ENCODE measurements at regions not wholly inside any gene's neighbourhood (a gene's known extent, or its start where the extent isn't known, plus 50 kb on each side); places are given as distances from the start of the nearest gene placed in this dataset.
A peak's percentile ranks its signal among the peaks of the same experiment; 100 is the strongest.

DNA sequence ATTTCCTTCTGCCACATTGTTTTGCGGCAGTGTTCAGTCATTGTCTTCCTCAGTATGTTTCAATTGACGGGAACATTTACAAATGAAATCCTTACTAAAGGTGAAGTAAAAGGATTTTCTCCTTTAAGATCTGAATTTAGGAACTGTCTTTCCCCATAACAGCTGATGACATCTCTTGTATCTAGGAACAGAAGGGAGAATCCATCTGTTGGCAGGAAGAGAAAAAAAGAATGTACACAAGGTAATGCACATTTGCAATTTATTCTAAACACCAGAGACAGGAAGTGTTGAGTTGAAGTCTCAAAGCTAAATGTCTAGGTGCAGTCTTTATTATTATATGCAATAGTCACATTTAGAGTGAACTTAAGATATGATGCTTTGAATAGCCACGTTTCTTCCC, 334.5 kb downstream of the HDGFL1 start:
- Histone ChIP-seq H3K9me3 (ENCODE audit: insufficient read depth, low read depth, low read length) (no peaks in the 10 kb centered on the region), H3K4me1 (ENCODE audit: insufficient read depth, low read length, poor library complexity, severe bottlenecking) (no peaks in the 10 kb centered on the region), H3K27me3 (ENCODE audit: insufficient read depth, low read length, poor library complexity, severe bottlenecking) (no peaks in the 10 kb centered on the region), H3K9ac (ENCODE audit: low read depth, low read length, poor library complexity, severe bottlenecking) (no peak overlapping the region), H3K79me2 (ENCODE audit: insufficient read depth, low read length) (no peaks in the 10 kb centered on the region), H2AFZ (ENCODE audit: low read length) (no peak overlapping the region), H3K36me3 (ENCODE audit: insufficient read depth, low read length) (no peaks in the 10 kb centered on the region), H4K20me1 (ENCODE audit: insufficient read depth, low read length, poor library complexity, severe bottlenecking) (no peaks in the 10 kb centered on the region), H3K9me2 (replicated peaks; ENCODE audit: low read depth, low read length) (no peaks in the 10 kb centered on the region), H3F3A (ENCODE audit: low read depth) (no peaks in the 10 kb centered on the region), H3K4me3 (ENCODE audit: low read length, poor library complexity, severe bottlenecking) (no peak overlapping the region), H3K4me2 (ENCODE audit: low read depth, low read length, poor library complexity, severe bottlenecking) (no peak overlapping the region)
- TF ChIP-seq EZH2phosphoT487 (IDR thresholded peaks at IDR 0.05; ENCODE audit: borderline replicate concordance), result no peak
- TF ChIP-seq, protein P1, sequence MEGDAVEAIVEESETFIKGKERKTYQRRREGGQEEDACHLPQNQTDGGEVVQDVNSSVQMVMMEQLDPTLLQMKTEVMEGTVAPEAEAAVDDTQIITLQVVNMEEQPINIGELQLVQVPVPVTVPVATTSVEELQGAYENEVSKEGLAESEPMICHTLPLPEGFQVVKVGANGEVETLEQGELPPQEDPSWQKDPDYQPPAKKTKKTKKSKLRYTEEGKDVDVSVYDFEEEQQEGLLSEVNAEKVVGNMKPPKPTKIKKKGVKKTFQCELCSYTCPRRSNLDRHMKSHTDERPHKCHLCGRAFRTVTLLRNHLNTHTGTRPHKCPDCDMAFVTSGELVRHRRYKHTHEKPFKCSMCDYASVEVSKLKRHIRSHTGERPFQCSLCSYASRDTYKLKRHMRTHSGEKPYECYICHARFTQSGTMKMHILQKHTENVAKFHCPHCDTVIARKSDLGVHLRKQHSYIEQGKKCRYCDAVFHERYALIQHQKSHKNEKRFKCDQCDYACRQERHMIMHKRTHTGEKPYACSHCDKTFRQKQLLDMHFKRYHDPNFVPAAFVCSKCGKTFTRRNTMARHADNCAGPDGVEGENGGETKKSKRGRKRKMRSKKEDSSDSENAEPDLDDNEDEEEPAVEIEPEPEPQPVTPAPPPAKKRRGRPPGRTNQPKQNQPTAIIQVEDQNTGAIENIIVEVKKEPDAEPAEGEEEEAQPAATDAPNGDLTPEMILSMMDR (conservative IDR thresholded peaks at IDR 0.05; ENCODE audit: low read length), result no peak

DNA sequence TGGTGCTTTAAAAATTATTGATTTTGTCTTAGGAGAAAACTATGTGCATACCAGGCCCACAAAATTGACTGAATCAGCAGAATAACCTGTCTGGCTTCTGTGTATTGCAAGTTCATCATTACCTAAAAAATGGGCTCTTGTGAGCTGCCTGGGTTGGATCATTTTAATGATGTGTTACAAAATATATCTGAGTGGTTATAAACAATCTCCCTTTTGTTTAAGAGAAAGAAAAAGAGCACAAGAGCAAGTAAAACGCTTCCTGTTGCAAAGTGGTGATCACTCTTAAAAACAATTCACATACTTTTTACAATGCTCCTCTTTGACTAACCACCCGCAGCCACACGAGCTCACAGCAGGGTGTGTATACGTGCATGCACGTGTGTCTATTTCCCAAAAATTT, 335.1 kb downstream of the HDGFL1 start:
- TF ChIP-seq, protein P1 (conservative IDR thresholded peaks at IDR 0.05; ENCODE audit: low read length), result no peak
- no peak for TF ChIP-seq EZH2phosphoT487 (IDR thresholded peaks at IDR 0.05; ENCODE audit: borderline replicate concordance)

GRCh38 chr6:22906091-22906549, 336.8 kb downstream of the HDGFL1 start:
- H3K4me2 ChIP-seq (ENCODE audit: low read depth, low read length, poor library complexity, severe bottlenecking), result no peak overlapping the region

More for the DNA sequence above, 335.1 kb downstream of the HDGFL1 start:
- Histone ChIP-seq H4K20me1 (ENCODE audit: insufficient read depth, low read length, poor library complexity, severe bottlenecking) (no peaks in the 10 kb centered on the region), H3K27me3 (ENCODE audit: insufficient read depth, low read length, poor library complexity, severe bottlenecking) (no peaks in the 10 kb centered on the region), H3K4me1 (ENCODE audit: insufficient read depth, low read length, poor library complexity, severe bottlenecking) (no peaks in the 10 kb centered on the region), H3K9ac (ENCODE audit: low read depth, low read length, poor library complexity, severe bottlenecking) (no peak overlapping the region), H3K9me3 (ENCODE audit: insufficient read depth, low read depth, low read length) (no peaks in the 10 kb centered on the region), H3K9me2 (replicated peaks; ENCODE audit: low read depth, low read length) (no peaks in the 10 kb centered on the region), H2AFZ (ENCODE audit: low read length) (no peak overlapping the region), H3F3A (ENCODE audit: low read depth) (no peaks in the 10 kb centered on the region), H3K4me3 (ENCODE audit: low read length, poor library complexity, severe bottlenecking) (no peak overlapping the region), H3K79me2 (ENCODE audit: insufficient read depth, low read length) (no peaks in the 10 kb centered on the region), H3K36me3 (ENCODE audit: insufficient read depth, low read length) (no peaks in the 10 kb centered on the region), H3K4me2 (ENCODE audit: low read depth, low read length, poor library complexity, severe bottlenecking) (no peak overlapping the region)

More at GRCh38 chr6:22906091-22906549, 336.8 kb downstream of the HDGFL1 start:
- TF ChIP-seq, protein P1 (conservative IDR thresholded peaks at IDR 0.05; ENCODE audit: low read length), result peak; percentile 27; the same call in 1 of the 2 replicates
- no peak for TF ChIP-seq EZH2phosphoT487 (IDR thresholded peaks at IDR 0.05; ENCODE audit: borderline replicate concordance)
- no peaks in the 10 kb centered on the region for H3K9me3 ChIP-seq (ENCODE audit: insufficient read depth, low read depth, low read length)
- H3K9me2 ChIP-seq (replicated peaks; ENCODE audit: low read depth, low read length), result no peaks in the 10 kb centered on the region
- no peak overlapping the region for H2AFZ ChIP-seq (ENCODE audit: low read length)
- H3K27me3 ChIP-seq (ENCODE audit: insufficient read depth, low read length, poor library complexity, severe bottlenecking), result no peaks in the 10 kb centered on the region
- no peaks in the 10 kb centered on the region for H3K79me2 ChIP-seq (ENCODE audit: insufficient read depth, low read length)
- H3F3A ChIP-seq (ENCODE audit: low read depth), result no peaks in the 10 kb centered on the region
- H3K4me1 ChIP-seq (ENCODE audit: insufficient read depth, low read length, poor library complexity, severe bottlenecking), result no peaks in the 10 kb centered on the region
- no peak overlapping the region for H3K9ac ChIP-seq (ENCODE audit: low read depth, low read length, poor library complexity, severe bottlenecking)
- no peaks in the 10 kb centered on the region for H4K20me1 ChIP-seq (ENCODE audit: insufficient read depth, low read length, poor library complexity, severe bottlenecking)
- H3K4me3 ChIP-seq (ENCODE audit: low read length, poor library complexity, severe bottlenecking), result no peak overlapping the region
- no peaks in the 10 kb centered on the region for H3K36me3 ChIP-seq (ENCODE audit: insufficient read depth, low read length)

Data from Loucy (cell line).